ENCODE measurements at regions not wholly inside any gene's neighbourhood (a gene's known extent, or its start where the extent isn't known, plus 50 kb on each side); places are given as distances from the start of the nearest gene placed in this dataset.
A peak's percentile ranks its signal among the peaks of the same experiment; 100 is the strongest.

DNA sequence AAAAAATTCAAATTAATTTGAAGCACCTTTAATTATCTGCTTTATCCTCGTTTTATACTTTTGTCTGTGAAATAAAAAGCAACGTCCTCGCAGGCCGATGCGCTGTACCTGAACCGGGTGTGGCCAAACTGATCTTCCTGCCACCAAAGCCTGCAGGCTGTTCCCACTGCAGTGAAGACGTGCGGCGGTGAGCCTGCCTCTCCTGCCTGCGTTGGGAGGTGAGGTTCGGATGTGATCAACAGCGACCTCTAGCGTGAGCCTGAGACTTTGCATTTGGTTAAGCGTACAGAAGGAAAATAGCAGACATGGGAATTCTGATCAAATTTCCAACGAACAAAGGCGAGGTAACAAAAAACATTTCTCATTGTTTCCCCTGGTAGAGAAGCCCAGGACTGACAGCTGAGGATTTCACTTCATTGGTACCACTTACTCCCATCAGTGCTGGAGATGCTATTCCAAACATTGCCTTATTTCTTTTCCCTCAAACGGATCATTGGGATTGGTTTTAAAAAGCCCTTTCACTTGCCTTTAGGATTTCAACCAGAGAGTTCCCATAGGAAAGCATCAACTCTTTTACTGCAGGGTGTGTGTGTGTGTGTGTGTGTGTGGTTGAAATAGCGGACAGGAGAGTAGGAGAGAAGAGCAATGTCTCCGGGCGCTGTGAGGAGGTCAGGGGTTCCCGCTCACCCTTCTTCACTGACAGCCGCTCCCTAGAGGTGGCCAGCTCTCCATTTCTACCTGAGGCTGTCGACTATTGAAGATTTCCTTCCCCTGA is 56.6 kb upstream of the CCN6 start:
- TF ChIP-seq, protein P1, sequence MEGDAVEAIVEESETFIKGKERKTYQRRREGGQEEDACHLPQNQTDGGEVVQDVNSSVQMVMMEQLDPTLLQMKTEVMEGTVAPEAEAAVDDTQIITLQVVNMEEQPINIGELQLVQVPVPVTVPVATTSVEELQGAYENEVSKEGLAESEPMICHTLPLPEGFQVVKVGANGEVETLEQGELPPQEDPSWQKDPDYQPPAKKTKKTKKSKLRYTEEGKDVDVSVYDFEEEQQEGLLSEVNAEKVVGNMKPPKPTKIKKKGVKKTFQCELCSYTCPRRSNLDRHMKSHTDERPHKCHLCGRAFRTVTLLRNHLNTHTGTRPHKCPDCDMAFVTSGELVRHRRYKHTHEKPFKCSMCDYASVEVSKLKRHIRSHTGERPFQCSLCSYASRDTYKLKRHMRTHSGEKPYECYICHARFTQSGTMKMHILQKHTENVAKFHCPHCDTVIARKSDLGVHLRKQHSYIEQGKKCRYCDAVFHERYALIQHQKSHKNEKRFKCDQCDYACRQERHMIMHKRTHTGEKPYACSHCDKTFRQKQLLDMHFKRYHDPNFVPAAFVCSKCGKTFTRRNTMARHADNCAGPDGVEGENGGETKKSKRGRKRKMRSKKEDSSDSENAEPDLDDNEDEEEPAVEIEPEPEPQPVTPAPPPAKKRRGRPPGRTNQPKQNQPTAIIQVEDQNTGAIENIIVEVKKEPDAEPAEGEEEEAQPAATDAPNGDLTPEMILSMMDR (IDR thresholded peaks at IDR 0.05; ENCODE audit: insufficient read depth, low read length, poor library complexity, severe bottlenecking): peak; percentile 75
- no peak for TF ChIP-seq EZH2phosphoT487 (conservative IDR thresholded peaks at IDR 0.05; ENCODE audit: low read length)

Measured in SU-DHL-6 (cell line).